ENCODE measurements at regions not wholly inside any gene's neighbourhood (a gene's known extent, or its start where the extent isn't known, plus 50 kb on each side); places are given as distances from the start of the nearest gene placed in this dataset.

GRCh38 chr11:89608234-89608966 lies 101.7 kb upstream of the TRIM77 start:
- Histone ChIP-seq H2BK20ac (ENCODE audit: low read length) (no peak overlapping the region), H2AFZ (ENCODE audit: low read length) (no peak overlapping the region), H3K4me1 (replicated peaks in 1 of 4; ENCODE audit: control insufficient read depth in 3 of 4, insufficient read depth in 4 of 4, low read length in 3 of 4) (peaks cover 0 to 3% (median 0%) of the 10 kb centered on the region in 4 experiments; a peak in 1 of 7 replicates), H4K91ac (replicated peaks; ENCODE audit: insufficient read length, low read length) (no peak overlapping the region), H3K14ac (ENCODE audit: insufficient read length) (no peak overlapping the region), H3K18ac (ENCODE audit: extremely low read depth, low read length) (no peak overlapping the region), H3K4me2 (ENCODE audit: insufficient read depth in 1 of 2, low read depth in 2 of 2, low read length in 2 of 2) (no peak overlapping the region), H3K27me3 (replicated peaks in 1 of 4; ENCODE audit: control insufficient read depth in 3 of 4, extremely low read depth in 1 of 4, insufficient read depth in 3 of 4, low read length in 3 of 4) (no peaks in the 10 kb centered on the region), H4K20me1 (replicated peaks in 1 of 2; ENCODE audit: control insufficient read depth in 1 of 2, insufficient read depth in 2 of 2, low read length in 2 of 2) (no peaks in the 10 kb centered on the region), H4K5ac (ENCODE audit: insufficient read length, low read depth, low read length) (no peak overlapping the region), H3K36me3 (ENCODE audit: control insufficient read depth in 2 of 4, insufficient read depth in 4 of 4, low read length in 3 of 4) (no peaks in the 10 kb centered on the region), H3K27ac (ENCODE audit: low read depth, low read length) (no peak overlapping the region), H3K79me1 (ENCODE audit: low read depth, low read length) (no peaks in the 10 kb centered on the region), H3K9me3 (ENCODE audit: insufficient read depth in 2 of 2, low read depth in 1 of 2, low read length in 1 of 2) (no peaks in the 10 kb centered on the region), H3K4ac (replicated peaks; ENCODE audit: insufficient read length, low read depth, low read length) (no peak overlapping the region), H2BK12ac (ENCODE audit: low read depth, low read length) (no peak overlapping the region), H2AK5ac (ENCODE audit: low read depth, low read length) (no peak overlapping the region), H3K56ac (replicated peaks; ENCODE audit: insufficient read length, low read depth, low read length) (no peak overlapping the region), H2BK120ac (replicated peaks; ENCODE audit: low read depth, low read length) (no peak overlapping the region), H3K9ac (replicated peaks in 1 of 4; ENCODE audit: extremely low read depth in 1 of 4, low read depth in 3 of 4, low read length in 3 of 4) (no peak overlapping the region), H3K23ac (ENCODE audit: insufficient read length) (no peak overlapping the region), H4K8ac (ENCODE audit: extremely low read depth, insufficient read depth, low read length) (no peak overlapping the region), H2BK5ac (ENCODE audit: low read depth, low read length) (no peak overlapping the region), H3K4me3 (ENCODE audit: extremely low read depth in 1 of 4, insufficient read depth in 2 of 4, low read depth in 3 of 4, low read length in 4 of 4) (no peak overlapping the region), H3K79me2 (ENCODE audit: control insufficient read depth in 1 of 2, insufficient read depth in 2 of 2, low read length in 2 of 2) (no peaks in the 10 kb centered on the region), H3K23me2 (ENCODE audit: low read depth, low read length) (no peaks in the 10 kb centered on the region), H2BK15ac (ENCODE audit: low read length) (no peak overlapping the region)
- WGBS, 2 experiments (ENCODE audit: extremely low coverage in 1 of 2, insufficient coverage in 1 of 2, insufficient read length in 1 of 2, insufficient replicate concordance in 2 of 2, low coverage in 1 of 2, low lambda C conversion rate in 2 of 2, missing lambda C conversion rate in 1 of 2) = 83% methylated on average over 4 of the region's 4 CpGs; no CpG with 5 or more reads in 1 of the 2 experiments
- DNase-seq (ENCODE audit: low read depth in 1 of 2, low spot score in 2 of 2) (no peak), FAIRE-seq (no peak)
- POLR2A ChIA-PET (ENCODE audit: partially characterized antibody) = no interaction called here
- CTCF ChIA-PET (ENCODE audit: partially characterized antibody) = no interaction called here
- TF ChIP-seq PHF8 (conservative IDR thresholded peaks at IDR 0.05; ENCODE audit: low read depth, low read length) = no peak
- TF ChIP-seq RXRA (IDR thresholded peaks at IDR 0.05; ENCODE audit: insufficient read depth, low read depth, low read length) = no peak
- TF ChIP-seq NRF1 (IDR thresholded peaks at IDR 0.05; ENCODE audit: low read depth, low read length) = no peak
- no peak for TF ChIP-seq ATF3 (IDR thresholded peaks at IDR 0.05; ENCODE audit: insufficient read depth, low read depth, low read length)
- no peak for TF ChIP-seq KDM4A (IDR thresholded peaks at IDR 0.05; ENCODE audit: low read depth, low read length, severe bottlenecking)
- no peak for TF ChIP-seq FOSL1 (IDR thresholded peaks at IDR 0.05; ENCODE audit: insufficient read depth, low read depth, low read length)
- TF ChIP-seq ASH2L (IDR thresholded peaks at IDR 0.05; ENCODE audit: low read length) = no peak
- no peak for TF ChIP-seq SIN3A (conservative IDR thresholded peaks at IDR 0.05 in 1 of 2, IDR thresholded peaks at IDR 0.05 in 1 of 2; ENCODE audit: low read depth in 1 of 2, low read length in 2 of 2)
- TF ChIP-seq RNF2 (IDR thresholded peaks at IDR 0.05; ENCODE audit: borderline replicate concordance, low read depth, low read length, missing control alignments, poor library complexity, severe bottlenecking) = no peak
- no peak for TF ChIP-seq RFX5 (IDR thresholded peaks at IDR 0.05; ENCODE audit: borderline replicate concordance, low read depth, low read length)
- TF ChIP-seq TBP (IDR thresholded peaks at IDR 0.05; ENCODE audit: low read depth, low read length) = no peak
- TF ChIP-seq POU5F1 (IDR thresholded peaks at IDR 0.05; ENCODE audit: low read depth, low read length) = no peak
- TF ChIP-seq SP4 (IDR thresholded peaks at IDR 0.05; ENCODE audit: low read length) = no peak

All from H1 (cell line).